ENCODE measurements at regions not wholly inside any gene's neighbourhood (a gene's known extent, or its start where the extent isn't known, plus 50 kb on each side); places are given as distances from the start of the nearest gene placed in this dataset.

- 67 to 76% methylated on average over 5 of the region's 5 CpGs for WGBS, 2 donors
- H3K4me1 ChIP-seq = no peaks in the 10 kb centered on the region
- no peak overlapping the region for H3K27ac ChIP-seq
- H3K36me3 ChIP-seq = no peaks in the 10 kb centered on the region
- no peaks in the 10 kb centered on the region for H3K9me3 ChIP-seq
- no peak for TF ChIP-seq POLR2A (IDR thresholded peaks at IDR 0.05)
- no peak for TF ChIP-seq EP300 (IDR thresholded peaks at IDR 0.05)
- no peak for TF ChIP-seq CTCF (IDR thresholded peaks at IDR 0.05)
- no peak for DNase-seq (ENCODE audit: low spot score in 2 of 2)
- H3K4me3 ChIP-seq = no peak overlapping the region
- H3K27me3 ChIP-seq = no peaks in the 10 kb centered on the region
Observed at GRCh38 chrX:10365532-10366265, 208.9 kb downstream of the CLCN4 start.

DNA sequence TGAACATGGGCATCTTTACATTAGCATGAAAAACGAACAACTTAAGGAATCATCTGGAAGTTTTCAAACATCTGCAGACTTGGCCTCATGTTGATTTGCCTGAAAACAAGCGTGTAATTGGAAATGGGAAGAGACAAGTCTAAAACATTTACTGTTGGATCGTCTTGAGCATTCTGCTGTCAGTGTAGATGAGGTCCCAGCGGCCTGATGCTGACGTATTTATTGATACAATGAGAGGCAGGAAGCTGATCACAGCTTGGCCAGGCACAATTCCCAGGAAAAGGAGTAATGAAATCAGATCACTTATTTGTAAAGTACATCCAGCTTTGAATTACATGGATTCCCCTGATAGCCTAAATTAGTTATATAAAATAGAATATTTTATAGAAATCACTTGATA lies 210.6 kb downstream of the CLCN4 start:
- Histone ChIP-seq H3K27ac (no peak overlapping the region), H3K4me3 (no peak overlapping the region), H3K4me1 (no peaks in the 10 kb centered on the region), H3K27me3 (no peaks in the 10 kb centered on the region), H3K9me3 (no peaks in the 10 kb centered on the region), H3K36me3 (no peaks in the 10 kb centered on the region)
- no peak for DNase-seq (ENCODE audit: low spot score in 2 of 2)
- 69 to 72% methylated on average over 5 of the region's 5 CpGs for WGBS, 2 donors
- TF ChIP-seq POLR2A (IDR thresholded peaks at IDR 0.05) (no peak), EP300 (IDR thresholded peaks at IDR 0.05) (no peak)

GRCh38 chrX:10370976-10371375 lies 214.2 kb downstream of the CLCN4 start:
- H3K27me3 ChIP-seq = no peaks in the 10 kb centered on the region
- H3K4me1 ChIP-seq = no peaks in the 10 kb centered on the region
- TF ChIP-seq EP300 (IDR thresholded peaks at IDR 0.05) = no peak
- TF ChIP-seq CTCF (IDR thresholded peaks at IDR 0.05) = no peak
- TF ChIP-seq POLR2A (IDR thresholded peaks at IDR 0.05) = no peak
- no peaks in the 10 kb centered on the region for H3K36me3 ChIP-seq
- 86 to 100% methylated on average over 2 of the region's 2 CpGs for WGBS, 2 donors
- no peak for DNase-seq (ENCODE audit: low spot score in 2 of 2)
- H3K4me3 ChIP-seq = no peak overlapping the region
- H3K9me3 ChIP-seq = peaks cover 0 to 2% (median 0%) of the 10 kb centered on the region in 4 donors
- H3K27ac ChIP-seq = no peak overlapping the region

GRCh38 chrX:10377427-10377826 lies 220.7 kb downstream of the CLCN4 start:
- H3K9me3 ChIP-seq = peaks cover 0 to 19% (median 7%) of the 10 kb centered on the region in 4 donors
- no peaks in the 10 kb centered on the region for H3K36me3 ChIP-seq
- no peak for TF ChIP-seq POLR2A (IDR thresholded peaks at IDR 0.05)
- no peak for TF ChIP-seq EP300 (IDR thresholded peaks at IDR 0.05)
- no peak for TF ChIP-seq CTCF (IDR thresholded peaks at IDR 0.05)
- H3K4me1 ChIP-seq = no peaks in the 10 kb centered on the region
- no peaks in the 10 kb centered on the region for H3K27me3 ChIP-seq
- no peak for DNase-seq (ENCODE audit: low spot score in 2 of 2)
- H3K4me3 ChIP-seq = no peak overlapping the region
- H3K27ac ChIP-seq = no peak overlapping the region

DNA sequence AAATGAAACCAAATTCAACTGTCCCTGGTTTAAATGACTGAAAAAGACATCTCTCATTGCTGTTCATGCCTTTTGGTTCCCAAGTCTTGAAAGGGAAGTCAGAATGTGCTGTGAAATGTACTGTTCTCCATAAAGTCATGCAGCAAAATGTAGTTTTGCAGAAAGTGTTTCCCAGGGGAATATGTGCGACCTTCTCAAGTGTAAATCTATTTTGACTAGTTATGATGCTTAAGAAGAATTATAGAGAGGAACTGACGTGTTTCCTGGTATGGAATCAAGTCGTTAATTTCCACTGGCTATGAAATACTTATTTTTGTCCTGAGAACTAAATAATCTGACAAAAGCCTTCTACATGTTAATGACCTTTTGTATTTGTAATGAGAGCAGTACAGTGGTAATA lies 223.1 kb downstream of the CLCN4 start:
- Histone ChIP-seq H3K27ac (no peak overlapping the region), H3K36me3 (no peaks in the 10 kb centered on the region), H3K4me3 (no peak overlapping the region), H3K9me3 (peaks cover 0 to 19% (median 7%) of the 10 kb centered on the region in 4 donors), H3K27me3 (no peaks in the 10 kb centered on the region), H3K4me1 (no peaks in the 10 kb centered on the region)
- no peak for DNase-seq (ENCODE audit: low spot score in 2 of 2)
- TF ChIP-seq POLR2A (IDR thresholded peaks at IDR 0.05) (no peak), CTCF (IDR thresholded peaks at IDR 0.05) (no peak), EP300 (IDR thresholded peaks at IDR 0.05) (no peak)
- WGBS, 2 donors = 27 to 38% methylated on average over 3 of the region's 3 CpGs

All from tibial nerve (tissue), 4 donors.